OCI-LY1 (cell line): ENCODE measurements at regions not wholly inside any gene's neighbourhood (a gene's known extent, or its start where the extent isn't known, plus 50 kb on each side); places are given as distances from the start of the nearest gene placed in this dataset.

Experiments
- CTCF ChIP-seq: fragments of 200-600 bp; sonication (generic), shearing (Covaris generic); IDR thresholded peaks from 2 replicates; pipeline ENCODE4 v1.5.1; 2017; ENCODE audit warnings: mild to moderate bottlenecking, antibody characterized with exemption, low read length, moderate library complexity, mixed read lengths
- EZH2 ChIP-seq: fragments of 200-600 bp; sonication (generic), shearing (Covaris generic); IDR thresholded peaks from 2 replicates; pipeline ENCODE4 v1.8.0; 2017; ENCODE audit warnings: borderline replicate concordance, mixed run types, mild to moderate bottlenecking, antibody characterized with exemption, low read length, moderate library complexity, mixed read lengths

DNA sequence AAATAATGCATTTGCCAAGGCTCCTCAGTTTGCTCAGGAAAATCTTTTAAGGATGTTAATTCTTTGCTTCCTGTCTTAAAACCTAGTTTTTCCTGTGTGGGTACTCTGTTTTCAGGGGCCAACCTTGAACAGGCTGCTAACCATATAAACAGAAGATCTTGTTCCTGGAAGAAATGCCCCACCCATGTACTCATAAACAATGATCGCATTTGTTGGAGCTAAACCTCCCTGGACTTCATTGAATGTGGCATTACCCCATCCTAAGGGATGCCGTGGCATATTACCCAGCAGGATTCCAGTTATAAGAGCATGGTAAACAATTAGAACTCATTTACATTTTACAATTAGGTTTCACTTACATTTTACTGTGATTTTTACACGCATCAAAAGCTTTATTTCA, 436.0 kb downstream of the ZNF608 start:
- TF ChIP-seq CTCF (no peak), EZH2 (no peak)
